ENCODE measurements at regions not wholly inside any gene's neighbourhood (a gene's known extent, or its start where the extent isn't known, plus 50 kb on each side); places are given as distances from the start of the nearest gene placed in this dataset.

- no peak for TF ChIP-seq SIN3A (IDR thresholded peaks at IDR 0.05; ENCODE audit: borderline replicate concordance, low read depth, low read length)
- TF ChIP-seq EP300 (IDR thresholded peaks at IDR 0.05; ENCODE audit: borderline replicate concordance in 1 of 2, low read depth in 1 of 2, low read length in 1 of 2) = no peak
- TF ChIP-seq POLR2AphosphoS5 (IDR thresholded peaks at IDR 0.05; ENCODE audit: low read depth, low read length) = no peak
- no peak for TF ChIP-seq CTCF (IDR thresholded peaks at IDR 0.05)
- TF ChIP-seq GABPA (IDR thresholded peaks at IDR 0.05; ENCODE audit: low read depth) = no peak
- no peak for TF ChIP-seq USF2 (IDR thresholded peaks at IDR 0.05; ENCODE audit: borderline replicate concordance, low read depth, low read length)
- no peak for TF ChIP-seq TAF1 (IDR thresholded peaks at IDR 0.05; ENCODE audit: borderline replicate concordance, low read depth, low read length)
- no peak for TF ChIP-seq GATA2 (CRISPR knock-in tag; IDR thresholded peaks at IDR 0.05)
- no peak for TF ChIP-seq FOXM1 (IDR thresholded peaks at IDR 0.05; ENCODE audit: low read depth)
- TF ChIP-seq IRF3 (IDR thresholded peaks at IDR 0.05; ENCODE audit: low read depth, low read length) = no peak
- TF ChIP-seq MAX (IDR thresholded peaks at IDR 0.05; ENCODE audit: low read depth) = no peak
- no peak for TF ChIP-seq YY1 (IDR thresholded peaks at IDR 0.05; ENCODE audit: low read depth)
- no peak for TF ChIP-seq NFIC (IDR thresholded peaks at IDR 0.05; ENCODE audit: borderline replicate concordance)
- TF ChIP-seq RAD21 (IDR thresholded peaks at IDR 0.05; ENCODE audit: low read length) = no peak
These were observed 104.5 kb upstream of the NFIB start for GRCh38 chr9:14418301-14418940.
